NCI-H187 treated with DMSO at 0.1 percent for 48 hours (cell line): ENCODE measurements at regions not wholly inside any gene's neighbourhood (a gene's known extent, or its start where the extent isn't known, plus 50 kb on each side); places are given as distances from the start of the nearest gene placed in this dataset.

ENCODE experiments used
- DNase-seq: peaks from one replicate; lab custom pipeline; 2025; lab: John Stamatoyannopoulos, UW

GRCh38 chr2:62447411-62447810 lies 58.6 kb downstream of the TMEM17 start:
- DNase-seq, result peak; percentile 52

- no peak for DNase-seq
These were observed 59.5 kb downstream of the TMEM17 start for GRCh38 chr2:62446491-62446890.

GRCh38 chr2:62443886-62444285 lies 62.1 kb downstream of the TMEM17 start:
- DNase-seq, result no peak

- DNase-seq, result no peak
These were observed 62.5 kb downstream of the TMEM17 start for GRCh38 chr2:62443471-62443870.

GRCh38 chr2:62441824-62442223 lies 64.2 kb downstream of the TMEM17 start:
- no peak for DNase-seq

GRCh38 chr2:62441421-62441820 lies 64.6 kb downstream of the TMEM17 start:
- no peak for DNase-seq

- no peak for DNase-seq
These were observed 65.6 kb downstream of the TMEM17 start for GRCh38 chr2:62440281-62440946.

- no peak for DNase-seq
These were observed 66.6 kb downstream of the TMEM17 start for GRCh38 chr2:62439425-62439824.

- no peak for DNase-seq
These were observed 68.2 kb downstream of the TMEM17 start for GRCh38 chr2:62437785-62438184.

- DNase-seq, result no peak
These were observed 70.3 kb downstream of the TMEM17 start for GRCh38 chr2:62435720-62436119.

GRCh38 chr2:62432407-62432806 lies 73.6 kb downstream of the TMEM17 start:
- DNase-seq, result no peak

- no peak for DNase-seq
These were observed 74.5 kb downstream of the TMEM17 start for GRCh38 chr2:62431512-62431911.

- DNase-seq, result no peak
These were observed 75.8 kb downstream of the TMEM17 start for GRCh38 chr2:62430146-62430545.

GRCh38 chr2:62427146-62427545 lies 78.8 kb downstream of the TMEM17 start:
- no peak for DNase-seq

GRCh38 chr2:62426154-62426912 lies 79.7 kb downstream of the TMEM17 start:
- DNase-seq, result no peak

GRCh38 chr2:62425684-62426083 lies 80.3 kb downstream of the TMEM17 start:
- no peak for DNase-seq

GRCh38 chr2:62424899-62425298 lies 81.1 kb downstream of the TMEM17 start:
- DNase-seq, result no peak

- no peak for DNase-seq
These were observed 82.0 kb downstream of the TMEM17 start for GRCh38 chr2:62423883-62424458.

- no peak for DNase-seq
These were observed 82.8 kb downstream of the TMEM17 start for GRCh38 chr2:62423235-62423634.

- no peak for DNase-seq
These were observed 90.5 kb downstream of the TMEM17 start for GRCh38 chr2:62415518-62415917.

- DNase-seq, result no peak
These were observed 91.0 kb downstream of the TMEM17 start for GRCh38 chr2:62415019-62415431.

GRCh38 chr2:62413116-62413663 lies 92.8 kb downstream of the TMEM17 start:
- no peak for DNase-seq

- no peak for DNase-seq
These were observed 93.7 kb downstream of the TMEM17 start for GRCh38 chr2:62412347-62412742.
